Adrenal gland (tissue), 9 donors: ENCODE measurements at regions not wholly inside any gene's neighbourhood (a gene's known extent, or its start where the extent isn't known, plus 50 kb on each side); places are given as distances from the start of the nearest gene placed in this dataset.

ENCODE experiments used
- DNase-seq, 7 donors: peaks; one replicate each; pipeline ENCODE4 v3.0.0-alpha.2; 2019 to 2020
- H3K27ac ChIP-seq, 5 donors: fragments of 200-600 bp; sonication (generic) in 4 of 5; 1 replicate in 3 of 5; 2 replicates in 2 of 5; pipeline versions ENCODE4 v1.5.1 to v1.8.0; 2016 to 2020; ENCODE audit warnings: mild to moderate bottlenecking in 1 of 5
- H3K27me3 ChIP-seq: fragments of 200-600 bp; 2 replicates; pipeline ENCODE4 v1.8.0; 2021
- H3K36me3 ChIP-seq, 2 donors: fragments of 200-600 bp; replicated peaks in 1 of 2; 1 replicate in 1 of 2; 2 replicates in 1 of 2; pipeline versions ENCODE4 v1.5.1 to v1.8.0; 2018 to 2022
- H3K4me1 ChIP-seq, 2 donors: fragments of 200-600 bp; replicated peaks in 1 of 2; 1 replicate in 1 of 2; 2 replicates in 1 of 2; pipeline versions ENCODE4 v1.5.1 to v1.8.0; 2018 to 2021
- H3K4me3 ChIP-seq, 4 donors: fragments of 200-600 bp; sonication (generic) in 3 of 4; one replicate each; pipeline ENCODE4 v1.5.1; 2016 to 2018
- H3K9me3 ChIP-seq, 3 donors: fragments of 200-600 bp; sonication (generic) in 1 of 3; replicated peaks in 1 of 3; 1 replicate in 2 of 3; 2 replicates in 1 of 3; pipeline versions ENCODE4 v1.5.1 to v1.8.0; 2016 to 2021
- CTCF ChIP-seq, 6 experiments: fragments of 450-650 bp in 4 of 6; fragments of 200-600 bp in 2 of 6; sonication (generic) in 1 of 6; IDR thresholded peaks; 1 replicate in 5 of 6; 2 replicates in 1 of 6; pipeline versions ENCODE4 v1.5.1 to v1.8.0; 2016 to 2021; ENCODE audit warnings: antibody characterized with exemption in 6 of 6, mild to moderate bottlenecking in 2 of 6, moderate library complexity in 1 of 6
- POLR2A ChIP-seq, 2 donors: fragments of 450-650 bp; IDR thresholded peaks; one replicate each; pipeline ENCODE4 v1.6.1; 2017; ENCODE audit warnings: antibody characterized with exemption in 2 of 2, mild to moderate bottlenecking in 2 of 2, moderate library complexity in 1 of 2
- WGBS, 4 donors: extraction: QIAGEN DNeasy Blood & Tissue Kit in 2 of 4; methylation state at CpG; one replicate each; pipeline versions ENCODE4 v1.1.5 to v1.1.7; 2013 to 2017; 5-methylcytosine and 5-hydroxymethylcytosine counted together
- intact Hi-C, 2 donors: fragments of 100-400 bp; cut with DNase I; formaldehyde crosslinking; loops; one replicate each; pipeline versions ENCODE4 v1.14.1 to v1.15.0; 2022 to 2023
- donor health status: healthy with polysubstance abuse.
- donor health status: Bipolar disorder and iron deficiency.
- donor health status: DM: yes; HTN: yes; CAD: no.
- donor health status: DM: no; HTN: no; CAD: no.
- donor health status: DM: no; HTN: no; CAD: no.

GRCh38 chr3:20576228-20576627, 390.2 kb upstream of the SGO1 start:
- TF ChIP-seq POLR2A (IDR thresholded peaks at IDR 0.05) = no peak
- TF ChIP-seq CTCF (IDR thresholded peaks at IDR 0.05) = no peak
- DNase-seq = no peak
- H3K27ac ChIP-seq = no peak overlapping the region
- no peaks in the 10 kb centered on the region for H3K4me1 ChIP-seq
- no peak overlapping the region for H3K4me3 ChIP-seq
- intact Hi-C loops = no loop called here
- H3K36me3 ChIP-seq = no peaks in the 10 kb centered on the region
- no peaks in the 10 kb centered on the region for H3K27me3 ChIP-seq
- peaks cover 0 to 13% (median 0%) of the 10 kb centered on the region in 3 donors for H3K9me3 ChIP-seq
- WGBS, 4 donors = 69 to 80% (median 79%) methylated on average over 3 of the region's 3 CpGs

GRCh38 chr3:20575146-20575545, 389.1 kb upstream of the SGO1 start:
- 78 to 89% (median 88%) methylated on average over 2 of the region's 2 CpGs for WGBS, 4 donors
- intact Hi-C loops = no loop called here
- TF ChIP-seq CTCF (IDR thresholded peaks at IDR 0.05) = no peak
- no peak for TF ChIP-seq POLR2A (IDR thresholded peaks at IDR 0.05)
- Histone ChIP-seq H3K36me3 (no peaks in the 10 kb centered on the region), H3K9me3 (peaks cover 0 to 10% (median 0%) of the 10 kb centered on the region in 3 donors), H3K27me3 (no peaks in the 10 kb centered on the region), H3K27ac (no peak overlapping the region), H3K4me1 (no peaks in the 10 kb centered on the region), H3K4me3 (no peak overlapping the region)
- DNase-seq = no peak

GRCh38 chr3:20574746-20575145, 388.7 kb upstream of the SGO1 start:
- H3K27ac ChIP-seq = no peak overlapping the region
- H3K27me3 ChIP-seq = no peaks in the 10 kb centered on the region
- TF ChIP-seq POLR2A (IDR thresholded peaks at IDR 0.05) = no peak
- no peak for TF ChIP-seq CTCF (IDR thresholded peaks at IDR 0.05)
- no peak for DNase-seq
- H3K36me3 ChIP-seq = no peaks in the 10 kb centered on the region
- peaks cover 0 to 6% (median 0%) of the 10 kb centered on the region in 3 donors for H3K9me3 ChIP-seq
- no peaks in the 10 kb centered on the region for H3K4me1 ChIP-seq
- no peak overlapping the region for H3K4me3 ChIP-seq
- intact Hi-C loops = no loop called here
- 72 to 89% (median 83%) methylated on average over 4 of the region's 4 CpGs for WGBS, 4 donors

- intact Hi-C loops = no loop called here
- no peak overlapping the region for H3K4me3 ChIP-seq
- WGBS, 4 donors = 68 to 86% (median 75%) methylated on average over 3 of the region's 3 CpGs
- no peaks in the 10 kb centered on the region for H3K36me3 ChIP-seq
- no peaks in the 10 kb centered on the region for H3K27me3 ChIP-seq
- H3K4me1 ChIP-seq = no peaks in the 10 kb centered on the region
- no peak overlapping the region for H3K27ac ChIP-seq
- H3K9me3 ChIP-seq = no peaks in the 10 kb centered on the region
- DNase-seq = no peak
- TF ChIP-seq POLR2A (IDR thresholded peaks at IDR 0.05) (no peak), CTCF (IDR thresholded peaks at IDR 0.05) (no peak)
Observed at GRCh38 chr3:20573175-20573574, 387.2 kb upstream of the SGO1 start.
